HG03025 (cell line): ENCODE measurements at regions not wholly inside any gene's neighbourhood (a gene's known extent, or its start where the extent isn't known, plus 50 kb on each side); places are given as distances from the start of the nearest gene placed in this dataset.

Experiments
- ATAC-seq: cut with Tn5 transposase; IDR thresholded peaks from one replicate; pipeline ENCODE4 v1.9.1; 2021; ENCODE audit warnings: mild to moderate bottlenecking, moderate library complexity; ENCODE audit not compliant: unreplicated experiment, low FRiP score

DNA sequence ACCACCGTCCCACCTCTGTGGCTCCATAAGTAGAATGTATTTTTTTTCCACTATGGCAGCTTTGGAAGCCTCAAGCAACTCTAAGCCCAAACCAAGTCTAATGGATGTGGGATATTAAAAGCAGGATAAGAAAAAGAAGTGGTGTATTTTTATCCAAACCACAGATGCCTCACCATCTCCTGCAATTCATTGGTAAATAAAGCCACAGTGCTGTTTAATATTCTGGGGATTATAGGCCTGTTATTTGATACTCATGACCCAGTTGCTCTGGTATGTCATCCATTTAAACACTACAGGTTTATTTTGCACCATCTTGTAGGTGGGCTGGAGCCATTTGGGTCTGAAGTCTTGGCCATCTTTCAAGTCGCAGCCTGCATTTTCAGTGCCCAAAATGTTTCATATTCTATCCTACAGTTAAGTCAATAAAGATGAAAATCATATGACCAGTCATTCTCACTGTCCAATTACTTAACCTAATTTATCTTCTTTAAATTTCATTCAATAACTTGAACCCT lies 279.5 kb upstream of the EPHA4 start:
- no peak for ATAC-seq

DNA sequence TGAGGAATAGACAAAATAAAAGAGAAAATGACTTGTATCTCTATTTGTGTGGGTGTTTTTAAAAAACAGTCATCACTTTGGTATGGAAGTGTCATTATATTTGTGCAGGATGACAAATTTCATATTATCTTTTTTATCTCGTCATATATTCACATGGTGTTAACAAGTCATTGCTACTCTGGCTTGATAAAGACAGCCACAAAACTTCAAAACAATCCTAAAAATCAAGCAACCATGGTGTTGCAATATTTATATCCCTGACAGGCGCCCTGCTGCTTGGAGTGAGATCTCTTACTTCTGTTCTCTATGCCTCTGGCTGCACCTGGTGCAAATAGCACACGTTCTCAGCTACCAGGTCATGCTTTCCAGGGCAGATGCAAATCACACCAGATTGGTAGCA lies 278.0 kb upstream of the EPHA4 start:
- ATAC-seq, result no peak

DNA sequence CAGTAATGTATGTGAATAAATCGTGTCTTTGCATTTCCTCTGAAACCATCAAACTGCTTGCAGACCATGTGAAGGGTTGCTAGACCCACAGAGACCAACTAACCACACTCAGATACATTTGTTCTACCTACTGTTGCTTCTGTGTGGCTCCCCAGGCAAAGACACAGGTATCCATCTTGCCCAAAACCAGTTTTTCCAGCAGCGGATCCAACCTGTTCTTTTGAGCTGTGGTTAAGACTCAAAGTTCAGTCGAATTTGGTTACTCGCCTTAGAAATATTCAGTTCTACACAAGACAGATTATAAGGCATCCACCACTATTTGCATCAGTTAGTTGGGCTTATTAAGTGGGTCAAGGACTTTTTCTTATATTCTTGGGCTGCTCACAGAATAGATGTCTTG lies 276.2 kb upstream of the EPHA4 start:
- no peak for ATAC-seq

DNA sequence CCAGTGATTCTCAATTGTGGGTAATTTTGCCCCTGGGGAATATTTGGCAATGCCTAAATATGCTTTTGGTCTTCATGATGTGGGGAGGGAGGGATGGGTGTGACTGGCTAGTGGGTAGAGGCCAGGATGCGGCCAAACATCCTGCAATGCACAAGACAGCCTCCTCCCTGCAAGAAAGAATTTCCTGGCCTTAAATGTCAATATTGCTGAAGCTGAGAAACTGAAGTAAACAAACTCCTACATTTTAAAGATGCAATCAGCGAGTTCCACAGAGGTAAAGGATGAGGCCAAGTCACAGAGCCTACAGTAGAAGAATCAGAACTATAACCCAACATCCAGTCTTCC lies 272.9 kb upstream of the EPHA4 start:
- no peak for ATAC-seq

DNA sequence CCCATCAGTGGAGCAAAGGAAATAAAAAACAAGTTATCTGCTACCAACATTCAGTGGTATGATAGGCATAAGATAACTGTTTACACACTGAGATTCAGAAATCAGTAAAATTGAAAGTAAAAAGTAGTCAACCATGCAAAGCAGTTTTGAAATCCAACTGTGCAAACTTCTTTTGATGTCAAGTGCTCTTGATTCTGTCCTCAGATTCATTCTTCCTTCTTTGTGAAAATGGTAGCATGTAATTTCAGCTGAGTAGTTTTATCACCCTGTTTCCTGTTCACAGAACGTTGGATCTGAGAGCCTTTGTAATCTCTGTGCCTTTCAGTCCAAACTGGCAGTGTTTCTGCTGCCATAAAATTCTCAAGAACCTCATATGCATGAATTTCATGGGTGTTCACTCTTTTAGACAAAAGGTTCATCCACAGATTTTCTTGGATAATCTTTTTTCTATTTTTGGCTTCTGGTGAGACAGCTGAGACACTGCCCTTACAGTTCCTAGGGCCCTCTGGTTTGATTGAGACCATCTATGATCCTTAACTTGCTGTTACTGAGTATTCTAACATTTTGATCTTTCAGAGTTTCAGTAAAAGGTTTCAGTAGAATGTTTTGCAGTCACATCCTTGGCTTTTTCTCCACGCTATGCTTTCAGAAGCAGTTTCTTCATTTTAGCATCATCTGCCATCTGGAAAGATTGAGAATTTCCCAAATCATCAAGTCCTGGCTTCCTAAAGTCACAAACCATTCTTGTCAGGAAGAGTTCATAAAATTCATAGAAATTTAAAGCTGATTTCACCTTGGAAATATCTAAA lies 272.3 kb upstream of the EPHA4 start:
- peak; percentile 57 for ATAC-seq

DNA sequence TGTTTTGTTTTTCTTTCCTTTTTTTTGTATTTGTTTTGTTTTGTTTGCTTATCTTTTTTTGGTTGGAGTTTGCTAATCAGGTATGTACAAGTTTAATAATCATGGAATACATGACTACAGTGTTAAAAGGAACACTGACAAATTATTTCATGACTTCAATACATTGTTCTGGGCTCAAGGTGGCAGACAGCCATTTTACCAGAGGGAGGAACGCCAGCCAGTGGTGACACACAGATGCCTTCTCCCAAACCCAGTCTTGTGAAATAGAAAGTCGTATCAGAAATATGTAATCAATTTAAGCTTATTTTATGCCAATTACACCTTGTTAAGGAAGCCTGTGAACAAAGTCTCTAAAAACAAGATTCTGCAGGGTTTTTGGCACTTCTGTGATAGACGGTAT lies 264.0 kb upstream of the EPHA4 start:
- no peak for ATAC-seq

DNA sequence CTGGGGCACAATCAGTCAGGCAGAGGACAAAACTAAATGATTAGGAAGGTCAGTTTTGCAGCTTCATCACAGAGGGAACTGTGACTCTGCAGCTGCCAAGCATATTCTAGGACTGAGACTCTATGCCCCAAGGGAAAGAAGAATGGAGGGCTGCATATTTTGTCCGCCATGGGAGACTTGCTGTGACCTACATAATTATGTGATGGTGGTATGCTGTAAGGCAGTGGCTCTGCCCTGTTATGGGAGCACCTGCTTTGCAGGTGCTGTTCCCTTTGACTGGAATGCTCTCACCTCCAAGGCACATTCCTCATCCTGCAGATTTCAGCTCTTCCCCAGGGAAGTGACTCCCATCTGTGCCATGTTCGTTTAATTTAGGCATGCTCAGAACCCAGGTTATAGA lies 261.9 kb upstream of the EPHA4 start:
- no peak for ATAC-seq

DNA sequence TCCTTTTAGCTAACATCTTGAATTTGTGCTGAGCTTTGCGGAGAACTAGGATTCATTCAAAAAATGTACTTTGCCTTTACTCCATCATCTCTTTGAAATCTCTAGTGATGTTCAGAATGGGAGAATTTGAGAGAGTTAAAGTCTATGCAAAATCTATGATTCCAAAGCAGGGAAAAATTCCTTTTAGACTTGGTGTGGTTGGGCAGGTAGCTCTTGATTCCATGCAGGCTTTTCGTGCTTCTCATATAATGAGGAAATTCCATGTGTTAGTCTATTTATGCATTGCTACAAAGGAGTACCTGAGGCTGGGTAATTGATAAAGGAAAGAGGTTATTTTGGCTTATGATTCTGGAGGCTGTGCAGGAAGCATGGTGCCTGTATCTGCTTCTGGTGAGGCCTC lies 258.9 kb upstream of the EPHA4 start:
- ATAC-seq, result no peak

DNA sequence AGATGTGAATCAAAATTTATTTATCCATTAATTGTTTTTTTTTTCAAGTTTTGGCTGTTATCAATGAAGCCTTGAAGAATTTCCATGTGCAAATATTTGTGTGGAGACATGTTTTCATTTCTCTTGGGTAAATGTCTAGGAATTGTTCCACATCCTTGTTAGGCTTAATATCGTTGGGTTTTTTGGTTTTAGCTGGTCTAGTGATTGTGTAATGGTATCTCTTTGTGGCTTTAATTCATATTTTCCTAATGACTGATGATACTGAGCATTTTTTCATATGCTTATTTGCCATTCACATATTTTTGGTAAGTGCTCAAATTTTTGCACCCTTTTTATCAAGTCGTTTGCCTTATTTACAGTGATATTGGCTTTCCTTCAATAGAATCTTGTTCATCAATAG lies 250.3 kb upstream of the EPHA4 start:
- no peak for ATAC-seq

DNA sequence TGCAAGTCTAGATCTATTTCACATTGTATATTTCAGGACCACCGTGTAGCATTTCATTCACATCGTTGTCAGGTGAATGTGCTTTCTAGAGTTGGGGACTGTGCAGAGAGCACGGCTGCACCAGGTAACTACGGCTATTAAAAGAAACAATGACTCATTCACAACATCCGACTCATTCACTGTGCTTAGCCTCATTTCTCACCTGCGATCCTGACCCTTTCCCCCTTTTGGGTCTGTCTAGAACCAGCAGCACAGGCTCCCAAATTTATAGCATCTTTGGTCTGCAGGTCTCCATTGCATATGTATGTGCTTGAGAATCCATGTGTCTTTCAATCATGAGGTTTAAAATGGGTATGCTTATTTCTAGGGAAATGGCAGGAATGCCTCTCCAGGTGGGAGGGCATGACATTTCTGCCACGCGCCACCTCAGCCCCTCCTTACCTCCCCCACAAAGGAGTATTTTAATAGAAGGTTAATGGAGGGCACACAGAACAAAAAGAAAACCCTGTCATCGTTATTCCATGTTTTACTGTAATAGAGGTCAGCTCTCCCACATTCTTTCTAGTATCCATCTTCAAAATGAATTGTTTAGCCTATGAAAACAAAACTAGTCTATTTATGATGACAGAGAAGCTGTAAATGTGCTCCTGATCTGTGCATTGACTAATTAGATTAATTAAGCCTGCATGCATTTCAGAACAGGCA lies 246.7 kb upstream of the EPHA4 start:
- ATAC-seq, result no peak

DNA sequence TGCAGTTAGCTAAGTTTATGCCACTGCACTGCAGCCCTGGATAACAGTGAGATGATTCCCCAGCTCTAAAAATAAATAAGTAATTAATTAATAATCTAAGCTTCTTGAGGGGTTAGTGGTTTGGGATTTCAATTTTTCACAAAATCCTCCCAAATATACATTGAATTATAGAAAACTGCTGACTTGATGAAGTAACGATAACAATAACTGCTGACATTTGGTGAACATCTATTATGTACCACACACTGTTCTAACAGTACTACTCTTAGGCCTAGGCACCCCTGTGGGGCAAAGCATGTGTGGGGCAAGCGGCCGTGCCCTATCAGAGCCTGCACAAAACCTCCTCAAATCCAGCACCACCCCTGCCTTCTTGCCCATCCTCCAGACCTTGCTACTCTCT lies 245.8 kb upstream of the EPHA4 start:
- no peak for ATAC-seq

DNA sequence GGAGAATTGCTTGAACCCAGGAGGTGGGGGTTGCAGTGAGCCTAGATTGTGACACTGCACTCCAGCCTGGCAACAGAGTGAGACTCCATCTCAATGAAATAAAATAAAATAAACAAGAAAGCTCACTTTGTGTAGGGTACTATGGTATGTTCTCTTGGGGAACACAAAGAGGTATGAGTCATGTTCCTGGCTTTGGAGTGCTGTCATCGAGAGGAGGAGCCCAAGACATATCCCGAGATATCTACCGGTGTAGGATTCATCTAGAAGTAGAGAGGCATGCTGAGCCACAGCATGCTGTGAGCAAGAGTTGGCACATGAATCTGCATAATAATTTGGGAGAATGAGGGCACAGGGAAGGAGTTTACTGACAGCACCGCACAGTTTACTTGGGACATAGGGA lies 244.9 kb upstream of the EPHA4 start:
- ATAC-seq, result no peak

DNA sequence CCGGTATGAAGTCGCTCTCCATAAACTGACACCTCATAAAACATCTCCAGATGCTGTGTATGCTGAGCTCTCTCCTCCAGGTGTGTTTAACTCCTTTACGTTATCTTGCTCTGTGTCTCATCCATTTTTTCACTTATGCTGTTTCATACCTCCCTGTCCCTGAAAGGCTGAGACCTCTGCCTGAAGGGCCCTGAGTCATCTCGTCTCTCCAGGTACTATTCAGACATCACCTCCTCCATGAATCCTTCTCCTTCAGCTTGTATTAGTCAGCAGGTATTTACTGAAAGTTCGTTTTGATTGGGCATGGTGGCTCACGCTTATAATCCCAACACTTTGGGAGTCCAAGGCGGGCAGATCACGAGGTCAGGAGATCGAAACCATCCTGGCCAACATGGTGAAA lies 244.5 kb upstream of the EPHA4 start:
- no peak for ATAC-seq

DNA sequence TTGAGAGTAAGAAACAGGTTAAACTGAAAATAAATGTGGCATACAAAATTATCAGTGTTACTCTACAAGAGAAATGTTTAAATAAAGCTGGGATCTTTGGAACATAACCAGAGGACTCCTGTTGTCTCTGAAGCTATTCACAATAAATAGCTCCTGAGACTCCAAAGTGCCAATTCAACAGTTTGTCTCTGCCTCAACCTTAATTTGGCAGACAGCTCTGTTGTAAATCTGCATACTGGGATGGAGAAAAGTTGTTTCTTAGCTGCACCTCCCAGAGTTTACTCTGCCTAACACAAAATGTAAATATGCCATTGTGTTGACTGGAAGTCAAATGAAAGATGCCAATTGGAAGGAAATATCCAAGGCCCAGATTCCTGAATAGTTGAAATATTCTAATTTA lies 238.5 kb upstream of the EPHA4 start:
- no peak for ATAC-seq

DNA sequence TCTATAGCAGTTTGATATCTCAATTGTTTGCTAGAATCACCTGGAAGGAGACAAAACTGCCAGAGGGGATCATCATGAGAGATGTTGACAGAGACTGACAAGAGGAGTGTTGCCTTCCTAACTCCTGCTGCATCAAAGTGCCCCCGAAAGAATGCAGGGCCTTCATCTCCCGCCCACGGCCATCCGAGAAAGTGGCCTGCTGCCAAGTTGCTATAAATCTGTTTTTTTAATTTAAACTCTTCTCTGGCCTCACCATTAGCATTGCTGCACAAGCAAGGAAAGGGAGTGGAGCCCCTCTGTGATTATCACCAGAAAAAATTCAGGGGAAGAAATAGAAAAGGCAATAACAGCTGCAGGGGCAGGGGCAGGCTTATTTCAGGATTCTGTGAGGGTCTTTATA lies 238.1 kb upstream of the EPHA4 start:
- no peak for ATAC-seq

DNA sequence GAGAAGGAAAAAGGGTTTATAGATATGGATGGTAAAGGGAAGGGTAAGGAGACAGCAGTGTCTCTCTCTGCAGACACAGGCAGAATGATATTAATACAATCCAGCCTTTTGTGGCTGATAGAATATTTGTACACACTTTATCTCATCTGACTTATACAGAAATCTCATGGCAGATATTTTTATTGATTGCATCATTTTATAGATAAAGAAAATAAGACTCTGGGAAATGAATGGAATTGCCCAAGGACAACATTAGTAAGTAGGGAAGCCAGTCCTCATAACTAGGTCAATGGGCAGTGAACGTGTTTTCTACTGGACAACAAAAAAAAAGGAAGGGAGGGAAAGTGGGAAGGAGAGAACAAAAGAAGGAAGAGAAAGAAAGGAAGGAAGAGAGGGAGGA lies 236.4 kb upstream of the EPHA4 start:
- no peak for ATAC-seq

DNA sequence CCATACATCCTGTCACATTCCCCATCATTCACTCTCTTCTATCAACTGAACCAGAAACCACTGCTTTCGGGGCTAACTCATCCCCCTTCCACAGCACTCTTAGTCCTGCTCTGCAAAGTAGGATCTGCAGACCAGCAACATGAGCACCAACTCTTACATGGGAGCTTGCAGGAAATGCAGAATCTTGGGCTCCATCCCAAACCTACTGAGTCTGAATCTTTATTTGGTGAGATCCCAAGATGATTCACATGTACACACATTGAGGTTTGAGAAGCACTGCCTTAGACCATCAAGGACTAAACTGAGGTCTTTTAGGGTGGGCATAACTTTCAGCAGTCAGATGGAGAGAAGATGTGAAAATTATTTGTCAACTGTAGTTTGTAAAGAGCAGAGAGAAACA lies 235.6 kb upstream of the EPHA4 start:
- no peak for ATAC-seq

DNA sequence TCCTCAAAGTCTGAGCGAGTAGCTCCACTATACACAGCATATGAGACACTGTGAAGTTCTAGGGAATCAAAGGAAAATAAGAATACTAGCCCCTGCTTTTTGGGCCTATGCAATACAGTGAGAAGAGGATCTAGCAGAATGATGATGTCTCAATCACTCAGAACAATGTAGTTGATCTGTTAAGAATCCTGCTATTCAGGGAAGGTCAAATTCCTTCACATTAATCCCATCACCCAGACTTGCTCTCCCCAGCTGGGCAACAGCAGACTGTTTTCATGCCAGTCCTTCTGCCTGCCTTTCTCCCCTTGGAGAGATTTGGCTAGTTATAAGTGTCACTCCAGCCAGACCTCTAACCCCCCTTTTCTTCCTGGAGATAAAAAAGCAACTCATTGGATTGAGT lies 230.0 kb upstream of the EPHA4 start:
- no peak for ATAC-seq

DNA sequence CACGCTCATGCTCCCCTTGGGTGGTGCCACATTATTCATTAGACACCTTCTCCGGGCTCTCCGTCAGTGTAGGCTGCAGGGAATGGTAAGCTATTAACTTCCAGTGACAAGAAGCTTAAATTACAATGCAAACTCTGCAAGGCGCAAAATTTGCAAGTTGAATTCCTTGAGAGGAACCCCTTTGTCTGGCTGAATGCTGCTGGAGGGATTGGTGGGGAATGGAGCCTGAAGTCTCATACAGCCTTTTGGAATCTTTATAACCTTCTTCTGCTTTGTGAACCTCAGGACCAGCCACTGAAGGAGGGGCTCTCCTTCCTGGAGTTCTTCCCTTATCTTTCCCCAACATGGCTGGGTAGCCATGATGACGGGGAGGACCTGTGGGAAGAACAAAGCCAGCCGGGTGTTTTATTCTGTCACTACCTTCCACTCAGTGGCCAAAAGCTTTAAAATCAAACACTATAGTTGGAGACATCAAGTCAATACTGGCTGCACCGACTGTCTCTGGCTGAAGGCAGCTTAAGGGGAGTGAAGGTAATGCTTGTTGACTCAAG lies 220.9 kb upstream of the EPHA4 start:
- no peak for ATAC-seq

DNA sequence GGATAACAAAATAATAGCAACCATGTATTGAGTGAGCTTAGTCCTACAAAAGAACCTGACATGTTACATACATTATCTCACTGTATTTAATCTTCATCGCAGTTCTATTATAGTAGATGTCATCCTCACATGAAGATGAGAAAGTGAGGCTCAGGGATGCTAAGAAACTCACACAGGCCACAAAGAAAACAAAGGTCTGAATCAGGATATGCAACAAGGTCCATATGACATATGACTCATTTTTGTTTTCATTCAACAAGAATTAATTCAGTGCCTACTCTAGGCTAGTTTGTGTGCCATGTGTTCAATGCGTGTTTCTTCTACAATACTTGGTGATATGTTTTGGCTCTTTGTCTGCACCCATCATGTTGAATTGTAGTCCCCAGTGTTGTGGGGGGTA lies 219.7 kb upstream of the EPHA4 start:
- no peak for ATAC-seq

DNA sequence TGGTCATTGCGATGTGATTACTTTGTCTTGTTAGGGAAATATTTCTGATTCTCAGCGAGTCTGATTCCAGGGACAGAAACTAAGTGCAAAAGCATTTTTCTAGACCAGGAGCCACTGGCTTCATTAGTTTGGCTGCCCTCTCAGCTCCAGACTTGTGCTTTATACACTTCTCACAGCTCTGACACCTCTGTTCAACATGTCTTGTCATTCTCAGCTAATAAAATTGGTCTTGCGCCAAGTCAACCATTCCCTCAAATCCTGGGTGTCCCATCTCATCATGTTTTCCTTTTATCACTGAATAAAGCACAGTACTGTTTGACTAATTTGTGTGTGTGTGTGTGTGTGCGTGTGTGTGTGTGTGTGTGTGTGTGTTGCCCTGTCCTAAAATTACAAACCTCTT lies 215.5 kb upstream of the EPHA4 start:
- no peak for ATAC-seq
